ENCODE measurements at regions not wholly inside any gene's neighbourhood (a gene's known extent, or its start where the extent isn't known, plus 50 kb on each side); places are given as distances from the start of the nearest gene placed in this dataset.
"Not testable (repeated sequence)": the region's sequence is repeated elsewhere in the genome, so short reads cannot be mapped to it uniquely, and the experiment has no call there.

DNA sequence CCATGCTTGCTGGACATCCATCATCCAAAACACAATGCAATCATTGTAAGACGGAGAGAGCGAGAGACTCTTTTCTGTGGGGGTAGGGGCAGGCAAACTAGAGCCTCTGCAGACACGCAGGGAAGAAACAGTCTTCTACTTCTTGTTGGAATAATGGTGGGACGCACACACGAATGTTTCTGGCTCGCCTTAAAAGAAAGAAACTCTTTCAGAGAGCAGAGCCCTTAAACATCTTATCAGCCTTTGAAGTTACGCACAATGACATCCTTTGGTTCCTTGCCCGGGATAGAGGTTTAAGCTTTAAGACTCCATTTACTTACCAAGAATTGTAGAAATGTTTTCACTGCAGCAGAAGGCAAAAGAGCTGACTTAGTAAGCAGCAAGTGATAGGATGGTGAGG is 133.8 kb upstream of the FOXN3 start:
- H3K36me3 ChIP-seq, result peaks cover 0 to 5% (median 0%) of the 10 kb centered on the region in 3 donors
- no peak for DNase-seq
- H3K4me3 ChIP-seq, result no peak overlapping the region

GRCh38 chr14:89549381-89550125 is 132.5 kb upstream of the FOXN3 start:
- no peak for DNase-seq
- Histone ChIP-seq H3K27ac (no peak overlapping the region), H3K4me3 (no peak overlapping the region), H3K27me3 (no peaks in the 10 kb centered on the region), H3K4me1 (peaks cover 0 to 7% (median 0%) of the 10 kb centered on the region in 4 donors), H3K9me3 (no peaks in the 10 kb centered on the region), H3K36me3 (peaks cover 0 to 5% (median 0%) of the 10 kb centered on the region in 3 donors)
- intact Hi-C loops (cut with DNase I; ENCODE audit: low total_unique reads), result no loop called here
- TF ChIP-seq, protein P1, sequence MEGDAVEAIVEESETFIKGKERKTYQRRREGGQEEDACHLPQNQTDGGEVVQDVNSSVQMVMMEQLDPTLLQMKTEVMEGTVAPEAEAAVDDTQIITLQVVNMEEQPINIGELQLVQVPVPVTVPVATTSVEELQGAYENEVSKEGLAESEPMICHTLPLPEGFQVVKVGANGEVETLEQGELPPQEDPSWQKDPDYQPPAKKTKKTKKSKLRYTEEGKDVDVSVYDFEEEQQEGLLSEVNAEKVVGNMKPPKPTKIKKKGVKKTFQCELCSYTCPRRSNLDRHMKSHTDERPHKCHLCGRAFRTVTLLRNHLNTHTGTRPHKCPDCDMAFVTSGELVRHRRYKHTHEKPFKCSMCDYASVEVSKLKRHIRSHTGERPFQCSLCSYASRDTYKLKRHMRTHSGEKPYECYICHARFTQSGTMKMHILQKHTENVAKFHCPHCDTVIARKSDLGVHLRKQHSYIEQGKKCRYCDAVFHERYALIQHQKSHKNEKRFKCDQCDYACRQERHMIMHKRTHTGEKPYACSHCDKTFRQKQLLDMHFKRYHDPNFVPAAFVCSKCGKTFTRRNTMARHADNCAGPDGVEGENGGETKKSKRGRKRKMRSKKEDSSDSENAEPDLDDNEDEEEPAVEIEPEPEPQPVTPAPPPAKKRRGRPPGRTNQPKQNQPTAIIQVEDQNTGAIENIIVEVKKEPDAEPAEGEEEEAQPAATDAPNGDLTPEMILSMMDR (IDR thresholded peaks at IDR 0.05), result no peak

More for the DNA sequence above, 133.8 kb upstream of the FOXN3 start:
- Histone ChIP-seq H3K27ac (no peak overlapping the region), H3K9me3 (no peaks in the 10 kb centered on the region), H3K27me3 (no peaks in the 10 kb centered on the region), H3K4me1 (peaks cover 0 to 7% (median 0%) of the 10 kb centered on the region in 4 donors)
- TF ChIP-seq, protein P1 (IDR thresholded peaks at IDR 0.05), result no peak
- intact Hi-C loops (cut with DNase I; ENCODE audit: low total_unique reads), result no loop called here

- H3K9me3 ChIP-seq; H3K27me3 ChIP-seq; DNase-seq; H3K4me3 ChIP-seq; intact Hi-C loops (cut with DNase I; ENCODE audit: low total_unique reads); H3K36me3 ChIP-seq; H3K27ac ChIP-seq: not testable (repeated sequence)
- H3K4me1 ChIP-seq, result peaks cover 0 to 15% (median 0%) of the 10 kb centered on the region in 4 donors
Measured at GRCh38 chr14:89547047-89547446, 130.0 kb upstream of the FOXN3 start.

DNA sequence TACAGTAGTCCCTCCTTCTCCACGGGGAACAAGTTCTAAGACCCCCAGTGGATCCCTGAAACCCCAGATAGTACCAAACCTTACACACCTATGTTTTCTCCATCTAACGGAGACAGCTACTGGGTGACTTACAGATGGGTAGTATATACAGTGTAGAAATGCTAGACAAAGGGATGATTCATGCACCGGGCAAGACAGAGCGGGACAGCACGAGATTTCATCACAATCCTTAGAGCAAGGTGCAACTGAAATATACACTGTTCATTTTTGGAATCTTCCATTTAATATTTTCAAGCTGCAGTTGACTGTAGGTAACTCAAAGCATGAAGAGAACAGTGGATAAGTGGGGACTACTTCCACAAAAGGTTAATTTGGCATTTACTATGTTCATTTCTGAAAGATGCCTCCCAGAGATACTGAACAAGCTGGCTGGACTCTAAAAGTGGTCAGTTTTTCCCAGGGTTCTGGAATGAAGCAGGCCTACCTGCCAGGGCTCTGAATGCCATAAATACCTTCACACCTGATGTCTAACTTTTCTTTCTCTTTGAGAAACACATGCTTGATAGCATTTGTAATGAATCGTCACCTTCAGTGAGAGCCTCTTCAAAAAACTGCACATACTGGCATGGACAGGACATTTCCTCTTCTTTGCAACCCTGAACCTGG is 127.7 kb upstream of the FOXN3 start:
- Histone ChIP-seq H3K9me3 (no peaks in the 10 kb centered on the region), H3K36me3 (peaks cover 0 to 5% (median 0%) of the 10 kb centered on the region in 3 donors), H3K27ac (no peak overlapping the region), H3K27me3 (no peaks in the 10 kb centered on the region), H3K4me3 (no peak overlapping the region), H3K4me1 (peaks cover 0 to 8% (median 0%) of the 10 kb centered on the region in 4 donors)
- DNase-seq, result no peak
- intact Hi-C loops (cut with DNase I; ENCODE audit: low total_unique reads), result no loop called here
- TF ChIP-seq, protein P1 (IDR thresholded peaks at IDR 0.05), result no peak

DNA sequence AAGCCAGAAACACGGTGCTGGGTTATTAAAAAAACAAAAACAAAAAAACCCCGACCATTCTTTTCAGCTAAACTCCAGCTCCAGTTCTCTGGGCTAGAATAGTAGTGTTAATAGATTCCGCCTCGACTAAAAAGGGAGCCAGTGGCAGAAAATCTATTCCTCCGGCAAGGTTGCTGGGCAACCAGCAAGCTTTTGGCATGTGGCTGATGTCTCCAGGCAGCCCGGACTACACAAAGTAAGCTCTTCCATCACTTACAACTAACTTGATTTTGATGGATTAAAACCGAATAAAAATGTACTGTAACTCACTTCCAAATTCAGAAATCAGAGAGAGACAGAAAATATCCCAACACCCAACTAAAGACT is 126.4 kb upstream of the FOXN3 start:
- intact Hi-C loops (cut with DNase I; ENCODE audit: low total_unique reads), result no loop called here

More for the DNA sequence above, 126.4 kb upstream of the FOXN3 start:
- Histone ChIP-seq H3K36me3 (peaks cover 0 to 5% (median 0%) of the 10 kb centered on the region in 3 donors), H3K4me1 (peaks cover 0 to 8% (median 0%) of the 10 kb centered on the region in 4 donors), H3K27me3 (no peaks in the 10 kb centered on the region), H3K4me3 (no peak overlapping the region), H3K9me3 (no peaks in the 10 kb centered on the region), H3K27ac (no peak overlapping the region)
- no peak for DNase-seq
- TF ChIP-seq, protein P1 (IDR thresholded peaks at IDR 0.05), result no peak

Data from tibial artery (tissue), 4 donors.